Osteocyte (in vitro differentiated cells): ENCODE measurements at regions not wholly inside any gene's neighbourhood (a gene's known extent, or its start where the extent isn't known, plus 50 kb on each side); places are given as distances from the start of the nearest gene placed in this dataset.
"Not testable (repeated sequence)": the region's sequence is repeated elsewhere in the genome, so short reads cannot be mapped to it uniquely, and the experiment has no call there.

Source experiments
- DNase-seq: peaks from one replicate; pipeline ENCODE4 v3.0.0; 2021; ENCODE audit warnings: mixed read lengths; ENCODE audit not compliant: unreplicated experiment; ENCODE audit errors: extremely low spot score
- H3K27ac Mint-ChIP-seq: one replicate; pipeline ENCODE4 v1.8.0; 2021; ENCODE audit warnings: mild to moderate bottlenecking, mixed read lengths; ENCODE audit not compliant: unreplicated experiment
- H3K27me3 Mint-ChIP-seq: one replicate; pipeline ENCODE4 v1.8.0; 2021; ENCODE audit warnings: mixed read lengths; ENCODE audit not compliant: unreplicated experiment
- H3K36me3 Mint-ChIP-seq: one replicate; pipeline ENCODE4 v1.8.0; 2021; ENCODE audit warnings: mixed read lengths; ENCODE audit not compliant: unreplicated experiment
- H3K4me1 Mint-ChIP-seq: one replicate; pipeline ENCODE4 v1.8.0; 2021; ENCODE audit warnings: mixed read lengths; ENCODE audit not compliant: unreplicated experiment
- H3K4me3 Mint-ChIP-seq: one replicate; pipeline ENCODE4 v1.8.0; 2021; ENCODE audit warnings: mild to moderate bottlenecking, moderate library complexity, mixed read lengths; ENCODE audit not compliant: unreplicated experiment
- H3K9me3 Mint-ChIP-seq: one replicate; pipeline ENCODE4 v1.8.0; 2021; ENCODE audit warnings: mixed read lengths; ENCODE audit not compliant: unreplicated experiment
- TF ChIP-seq, protein P1 (sequence below): fragments of 200-600 bp; sonication (generic); IDR thresholded peaks from 2 replicates; pipeline ENCODE4 v1.5.0; 2021; ENCODE audit warnings: antibody characterized with exemption, mild to moderate bottlenecking, moderate library complexity

DNA sequence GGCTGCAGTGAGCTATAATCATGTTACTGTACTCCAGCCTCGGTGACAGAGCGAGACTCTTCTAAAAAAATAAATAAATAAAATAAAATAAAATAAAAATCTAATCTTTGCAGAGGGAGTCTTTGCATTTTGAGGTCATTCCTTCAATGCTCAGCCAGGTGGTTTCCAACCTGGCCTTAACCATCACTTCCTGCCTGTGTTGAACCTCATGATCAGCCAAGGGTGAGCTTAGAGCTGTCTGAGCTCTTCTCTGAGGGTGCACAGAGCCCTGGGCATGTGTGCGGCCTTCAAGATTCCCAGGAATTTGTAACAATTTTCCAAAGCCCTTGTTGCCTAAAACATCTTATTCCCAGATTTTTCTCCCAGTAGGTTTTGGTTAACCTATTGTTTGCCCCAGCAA, 94.3 kb downstream of the KCNJ12 start:
- H3K27ac Mint-ChIP-seq, H3K9me3 Mint-ChIP-seq, H3K4me3 Mint-ChIP-seq, H3K36me3 Mint-ChIP-seq, H3K4me1 Mint-ChIP-seq, DNase-seq: not testable (repeated sequence)
- H3K27me3 Mint-ChIP-seq: peaks cover 76% of the 10 kb centered on the region

DNA sequence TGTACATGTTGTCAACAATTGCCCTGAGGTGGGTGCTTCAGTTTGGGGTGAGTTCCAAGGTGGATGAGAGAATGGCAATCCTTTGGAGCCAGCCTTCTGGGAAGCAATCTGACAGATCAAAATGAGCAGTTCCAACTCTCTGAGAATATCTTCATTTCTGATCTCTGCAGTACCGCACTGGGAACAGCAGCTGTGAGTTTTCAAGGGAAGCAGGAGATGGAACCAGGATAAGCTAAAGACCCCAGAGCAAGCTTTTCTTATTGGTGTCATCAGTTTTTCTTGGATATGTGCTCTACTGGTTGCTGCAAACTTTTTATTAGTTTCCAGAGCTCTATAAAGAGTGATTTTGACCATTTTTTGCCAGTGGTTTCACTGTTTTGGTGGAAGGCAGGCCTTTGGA, 94.7 kb downstream of the KCNJ12 start:
- Mint-ChIP-seq H3K27ac (no peak overlapping the region), H3K9me3 (no peaks in the 10 kb centered on the region), H3K4me3 (no peak overlapping the region), H3K36me3 (no peaks in the 10 kb centered on the region), H3K4me1 (no peaks in the 10 kb centered on the region), H3K27me3 (peaks cover 77% of the 10 kb centered on the region)
- DNase-seq: peak; percentile 32
- TF ChIP-seq, protein P1, sequence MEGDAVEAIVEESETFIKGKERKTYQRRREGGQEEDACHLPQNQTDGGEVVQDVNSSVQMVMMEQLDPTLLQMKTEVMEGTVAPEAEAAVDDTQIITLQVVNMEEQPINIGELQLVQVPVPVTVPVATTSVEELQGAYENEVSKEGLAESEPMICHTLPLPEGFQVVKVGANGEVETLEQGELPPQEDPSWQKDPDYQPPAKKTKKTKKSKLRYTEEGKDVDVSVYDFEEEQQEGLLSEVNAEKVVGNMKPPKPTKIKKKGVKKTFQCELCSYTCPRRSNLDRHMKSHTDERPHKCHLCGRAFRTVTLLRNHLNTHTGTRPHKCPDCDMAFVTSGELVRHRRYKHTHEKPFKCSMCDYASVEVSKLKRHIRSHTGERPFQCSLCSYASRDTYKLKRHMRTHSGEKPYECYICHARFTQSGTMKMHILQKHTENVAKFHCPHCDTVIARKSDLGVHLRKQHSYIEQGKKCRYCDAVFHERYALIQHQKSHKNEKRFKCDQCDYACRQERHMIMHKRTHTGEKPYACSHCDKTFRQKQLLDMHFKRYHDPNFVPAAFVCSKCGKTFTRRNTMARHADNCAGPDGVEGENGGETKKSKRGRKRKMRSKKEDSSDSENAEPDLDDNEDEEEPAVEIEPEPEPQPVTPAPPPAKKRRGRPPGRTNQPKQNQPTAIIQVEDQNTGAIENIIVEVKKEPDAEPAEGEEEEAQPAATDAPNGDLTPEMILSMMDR: no peak

- H3K4me1 Mint-ChIP-seq: no peaks in the 10 kb centered on the region
- peaks cover 73% of the 10 kb centered on the region for H3K27me3 Mint-ChIP-seq
- H3K36me3 Mint-ChIP-seq: no peaks in the 10 kb centered on the region
- DNase-seq: peak; percentile 57
- H3K9me3 Mint-ChIP-seq: no peaks in the 10 kb centered on the region
- H3K4me3 Mint-ChIP-seq: no peak overlapping the region
- no peak overlapping the region for H3K27ac Mint-ChIP-seq
- TF ChIP-seq, protein P1: no peak
Measured at GRCh38 chr17:21474815-21475214, 98.7 kb downstream of the KCNJ12 start.

- TF ChIP-seq, protein P1: no peak
- no peak overlapping the region for H3K27ac Mint-ChIP-seq
- H3K4me1 Mint-ChIP-seq: no peaks in the 10 kb centered on the region
- H3K27me3 Mint-ChIP-seq: peaks cover 75% of the 10 kb centered on the region
- DNase-seq: no peak
- no peaks in the 10 kb centered on the region for H3K36me3 Mint-ChIP-seq
- no peaks in the 10 kb centered on the region for H3K9me3 Mint-ChIP-seq
- H3K4me3 Mint-ChIP-seq: no peak overlapping the region
Measured at GRCh38 chr17:21475571-21475970, 99.4 kb downstream of the KCNJ12 start.

DNA sequence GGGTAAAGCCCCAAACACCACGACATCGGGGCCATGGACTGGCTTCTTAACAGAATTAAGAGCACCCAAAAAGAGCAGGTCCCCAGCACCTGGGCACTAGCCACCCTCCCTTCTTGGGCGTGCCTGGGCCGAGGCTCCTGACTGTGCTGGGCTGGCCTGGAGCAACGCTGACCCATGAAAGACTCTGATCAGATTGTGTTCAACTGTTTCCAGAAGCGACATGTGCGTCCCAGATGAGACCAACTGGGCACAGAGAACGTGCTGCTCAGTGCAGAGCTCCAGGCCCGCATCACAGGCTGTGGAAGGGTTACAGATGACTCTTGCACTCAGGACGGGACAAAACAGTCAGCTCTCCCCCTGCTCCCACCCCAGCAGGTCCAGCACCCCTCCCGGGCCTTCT, 100.7 kb downstream of the KCNJ12 start:
- no peaks in the 10 kb centered on the region for H3K36me3 Mint-ChIP-seq

More for the DNA sequence above, 100.7 kb downstream of the KCNJ12 start:
- H3K27ac Mint-ChIP-seq: no peak overlapping the region
- DNase-seq: no peak
- H3K27me3 Mint-ChIP-seq: peaks cover 78% of the 10 kb centered on the region
- TF ChIP-seq, protein P1: no peak
- no peaks in the 10 kb centered on the region for H3K9me3 Mint-ChIP-seq
- no peaks in the 10 kb centered on the region for H3K4me1 Mint-ChIP-seq
- no peak overlapping the region for H3K4me3 Mint-ChIP-seq
